ENCODE measurements at regions not wholly inside any gene's neighbourhood (a gene's known extent, or its start where the extent isn't known, plus 50 kb on each side); places are given as distances from the start of the nearest gene placed in this dataset.
"Not testable (repeated sequence)": the region's sequence is repeated elsewhere in the genome, so short reads cannot be mapped to it uniquely, and the experiment has no call there.

DNA sequence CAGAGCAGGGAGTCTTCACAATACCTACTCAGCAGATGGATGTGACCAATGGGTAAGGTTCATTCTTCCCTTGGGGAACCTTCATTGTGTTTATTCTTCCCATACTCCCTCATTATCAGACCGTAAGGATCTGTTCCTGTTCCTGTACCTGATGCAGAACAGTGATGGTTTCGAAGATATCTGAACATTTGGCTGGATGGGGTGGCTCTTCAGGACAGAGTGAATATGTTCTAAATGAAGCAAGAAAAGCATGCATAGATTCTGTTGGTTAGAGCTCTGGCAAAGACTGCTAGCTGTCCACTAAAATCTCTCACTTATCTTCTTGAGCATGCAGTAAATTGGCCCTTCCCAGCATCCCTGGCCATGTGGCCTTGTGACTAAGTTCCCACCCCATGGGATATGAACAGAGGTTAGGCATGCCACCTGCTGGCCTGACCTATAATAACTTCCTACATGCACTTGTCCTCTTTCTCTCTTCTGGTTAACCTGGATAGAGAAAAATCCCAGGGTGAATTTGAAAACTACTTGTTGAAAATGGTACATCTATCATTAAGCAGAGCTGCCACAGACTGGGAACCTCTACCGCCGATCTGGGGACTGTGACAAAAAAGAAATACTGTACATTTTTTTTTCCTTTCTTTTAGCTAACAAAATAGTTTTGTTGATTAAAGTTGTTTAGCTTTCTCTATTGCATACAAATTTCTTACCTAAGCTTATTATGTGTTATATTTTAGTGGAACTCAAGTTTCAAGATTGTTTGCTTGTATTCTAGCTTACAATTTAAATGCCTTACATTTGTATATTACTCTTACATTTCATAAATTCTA is 60.0 kb upstream of the BANK1 start:
- peak; percentile 32 for DNase-seq

GRCh38 chr4:101727238-101727637 is 63.3 kb upstream of the BANK1 start:
- no peak for DNase-seq

DNA sequence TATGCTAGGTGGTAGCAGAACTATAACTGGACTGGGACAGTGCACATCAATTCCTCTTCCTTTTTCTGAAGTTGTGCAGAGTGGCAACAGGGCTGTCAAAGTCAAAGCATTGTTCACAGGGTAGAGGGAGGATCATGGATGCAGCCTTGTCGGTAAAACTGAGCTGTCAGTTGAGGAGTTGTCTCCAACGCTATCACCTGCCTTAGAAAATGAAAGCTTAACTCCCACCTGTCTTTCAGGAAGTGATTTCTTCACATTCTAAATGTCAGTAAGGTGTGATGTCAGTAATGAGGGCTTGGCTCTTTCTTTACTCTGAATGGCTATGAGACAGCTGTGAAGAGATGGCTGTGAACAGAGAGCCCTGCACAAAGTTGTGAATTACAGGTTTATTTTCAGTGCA is 66.4 kb upstream of the BANK1 start:
- no peak for DNase-seq

DNA sequence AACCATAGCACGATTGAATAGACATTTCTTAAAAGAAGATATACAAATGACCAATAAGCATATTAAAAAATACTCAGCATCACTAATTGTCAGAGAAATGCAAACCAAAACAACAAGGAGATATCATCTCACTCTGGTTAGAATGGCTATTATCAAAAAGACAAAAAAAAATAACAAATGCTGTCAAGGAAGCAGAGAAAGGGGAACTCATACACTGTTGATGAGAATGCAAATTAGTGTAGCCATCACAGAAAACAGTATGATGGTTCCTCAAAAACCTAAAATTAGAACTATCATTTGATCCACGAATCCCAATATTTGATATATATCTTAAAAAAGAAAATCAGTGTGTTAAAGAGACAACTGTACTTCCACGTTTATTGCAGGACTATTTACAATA is 71.7 kb upstream of the BANK1 start:
- DNase-seq, result no peak

GRCh38 chr4:101711590-101712260 is 78.8 kb upstream of the BANK1 start:
- peak; percentile 92 for DNase-seq

GRCh38 chr4:101710806-101711205 is 79.7 kb upstream of the BANK1 start:
- DNase-seq, result no peak

GRCh38 chr4:101708293-101709039 is 82.1 kb upstream of the BANK1 start:
- no peak for DNase-seq

DNA sequence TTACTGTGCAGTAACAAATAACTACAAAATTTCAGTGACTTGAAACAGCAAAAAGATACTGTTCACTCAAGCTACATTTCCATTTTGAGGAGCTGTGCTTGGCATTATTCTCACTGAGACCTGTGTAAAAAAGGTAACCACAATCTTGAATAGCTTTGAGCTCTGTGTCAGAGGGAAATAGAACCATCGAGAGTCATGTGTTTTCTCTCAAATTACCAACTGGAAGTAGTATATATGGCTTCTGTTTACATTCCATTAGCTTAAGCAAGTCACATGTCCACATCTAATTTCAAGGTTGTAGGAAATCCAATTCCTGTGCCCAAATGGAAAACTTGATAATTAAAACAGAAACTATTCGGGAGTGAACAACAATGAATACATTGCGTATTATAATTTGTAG is 82.9 kb upstream of the BANK1 start:
- DNase-seq, result no peak

GRCh38 chr4:101706535-101707057 is 83.9 kb upstream of the BANK1 start:
- no peak for DNase-seq

DNA sequence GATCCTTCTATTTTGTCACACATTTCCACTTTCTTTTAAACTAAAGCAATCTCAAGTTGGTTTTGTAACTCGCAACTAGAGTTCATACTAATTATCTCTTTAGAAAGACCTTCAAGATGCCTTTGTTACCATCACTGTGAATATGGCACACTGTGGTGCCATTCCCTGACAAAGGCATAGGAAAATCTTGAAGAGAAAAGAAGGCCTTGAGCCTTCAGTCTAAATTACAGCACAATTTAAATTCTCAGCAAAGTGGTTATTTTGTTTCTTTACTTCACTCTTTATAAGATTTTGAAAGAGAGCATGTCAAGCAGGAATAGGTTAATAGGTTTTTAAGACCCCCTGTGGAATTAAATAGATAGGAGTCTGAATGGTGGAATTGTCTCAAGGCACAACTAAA is 89.0 kb upstream of the BANK1 start:
- no peak for DNase-seq

DNA sequence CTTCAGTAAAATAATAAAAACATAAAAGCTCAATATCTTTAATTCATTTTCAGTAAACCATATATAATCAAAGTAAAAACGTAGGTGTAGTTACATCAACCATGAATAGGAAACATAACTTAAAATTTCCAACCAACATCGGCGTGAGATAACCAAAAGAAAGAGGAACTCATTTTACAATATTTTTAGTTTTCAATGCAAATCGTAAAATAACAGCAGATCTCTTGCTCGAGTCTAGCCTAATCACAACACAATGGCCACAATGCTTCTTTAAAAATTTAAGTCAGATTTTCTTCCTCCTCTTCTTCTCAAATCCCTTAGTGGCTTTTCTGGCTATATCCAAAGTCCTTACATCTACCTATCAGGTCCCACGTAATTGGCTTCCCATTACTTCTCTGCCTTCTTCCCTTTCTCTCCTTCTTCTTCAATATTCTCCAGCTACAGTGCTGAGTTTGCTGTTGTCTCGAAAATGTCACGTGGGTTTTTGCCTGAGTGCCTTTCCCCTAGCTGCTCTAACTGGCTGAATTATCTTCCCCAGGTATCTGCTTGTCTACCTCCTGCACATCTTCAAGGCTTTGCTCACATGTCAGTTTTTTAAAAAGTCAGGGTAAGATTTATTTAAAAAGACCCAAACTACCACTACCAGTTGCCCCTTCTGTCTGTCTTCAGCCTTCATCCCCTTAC is 90.9 kb upstream of the BANK1 start:
- DNase-seq, result no peak

- no peak for DNase-seq
Observed at GRCh38 chr4:101697266-101697665, 93.3 kb upstream of the BANK1 start.

GRCh38 chr4:101696276-101697010 is 94.1 kb upstream of the BANK1 start:
- no peak for DNase-seq

- DNase-seq, result no peak
Observed at GRCh38 chr4:101695176-101695575, 95.4 kb upstream of the BANK1 start.

DNA sequence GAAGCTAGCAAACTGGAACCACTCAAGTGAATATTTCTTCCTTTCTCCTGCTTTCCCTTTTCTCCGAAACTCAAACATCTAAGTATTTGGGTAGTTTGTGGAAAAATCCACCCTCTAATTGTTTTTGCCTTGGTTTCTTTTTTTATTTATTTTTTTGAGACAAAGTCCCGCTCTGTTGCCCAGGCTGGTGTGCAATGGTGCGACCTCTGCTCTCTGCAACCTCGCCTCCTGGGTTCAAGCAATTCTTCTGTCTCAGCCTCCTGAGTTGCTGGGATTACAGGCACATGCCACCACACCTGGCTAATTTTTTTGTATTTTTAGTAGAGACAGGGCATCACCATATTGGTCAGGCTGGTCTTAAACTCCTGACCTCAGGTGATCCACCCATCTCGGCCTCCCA is 96.1 kb upstream of the BANK1 start:
- not testable (repeated sequence) for DNase-seq

- DNase-seq, result peak; percentile 78
Observed at GRCh38 chr4:101693842-101694398, 96.6 kb upstream of the BANK1 start.

DNA sequence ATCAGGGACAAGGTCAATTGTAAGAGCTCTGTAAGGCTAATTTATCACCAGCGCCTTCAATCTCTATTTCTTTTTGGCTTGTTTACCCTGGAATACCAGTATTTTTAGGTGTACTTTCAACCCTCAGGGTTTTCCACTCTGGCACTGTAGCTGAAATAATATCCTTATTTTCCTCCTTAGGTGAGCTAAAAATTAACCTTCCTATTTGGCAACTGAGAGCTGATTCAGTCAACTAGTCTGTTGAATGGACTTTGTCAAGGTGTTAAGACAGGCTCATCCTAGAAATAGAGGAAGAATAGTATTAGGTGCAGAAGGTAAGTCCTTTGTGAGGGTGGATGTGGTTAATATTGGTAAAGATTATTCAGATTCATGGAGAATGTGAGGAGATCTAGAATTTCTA is 101.3 kb upstream of the BANK1 start:
- DNase-seq, result no peak

DNA sequence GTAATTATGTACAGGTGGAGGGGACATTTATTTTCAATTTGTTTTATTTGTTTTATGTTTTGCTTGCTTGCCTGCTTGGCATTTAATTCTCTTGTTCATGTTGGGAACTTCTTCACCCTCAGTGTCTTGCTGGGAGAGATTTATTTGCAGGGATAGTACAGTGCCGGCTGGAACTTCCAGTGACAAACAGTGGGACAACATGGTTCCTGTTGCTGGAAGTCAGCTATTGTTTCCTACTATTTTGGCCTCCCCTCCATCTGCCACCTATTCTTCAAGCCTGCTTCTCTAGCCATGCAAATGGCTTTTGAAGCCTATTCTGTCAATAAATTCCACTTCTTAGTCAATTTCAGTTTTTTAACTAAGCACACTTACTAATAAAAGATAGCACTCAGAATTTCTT is 105.4 kb upstream of the BANK1 start:
- DNase-seq, result no peak

GRCh38 chr4:101682946-101683345 is 107.6 kb upstream of the BANK1 start:
- peak; percentile 56 for DNase-seq

DNA sequence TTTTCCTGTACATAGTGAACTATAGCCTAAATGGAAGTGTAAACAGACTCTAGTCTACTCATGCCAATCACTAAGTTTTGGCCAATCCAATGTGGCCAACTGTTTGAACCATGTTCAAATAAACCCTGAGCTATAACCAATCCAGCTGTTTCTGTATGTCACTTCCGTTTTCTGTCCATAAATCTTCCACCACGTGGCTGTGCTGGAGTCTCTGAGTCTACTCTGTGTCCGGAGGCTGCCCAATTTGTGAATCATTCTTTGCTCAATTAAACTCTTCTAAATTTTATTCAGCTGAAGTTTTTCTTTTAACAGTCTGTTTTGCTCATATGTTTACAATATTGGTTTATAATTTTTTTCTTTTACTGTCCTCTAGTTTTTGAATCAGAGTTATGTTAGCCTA is 112.3 kb upstream of the BANK1 start:
- DNase-seq, result no peak

- no peak for DNase-seq
Observed at GRCh38 chr4:101670897-101671296, 119.6 kb upstream of the BANK1 start.

- no peak for DNase-seq
Observed at GRCh38 chr4:101670370-101670769, 120.2 kb upstream of the BANK1 start.
